ENCODE measurements at regions not wholly inside any gene's neighbourhood (a gene's known extent, or its start where the extent isn't known, plus 50 kb on each side); places are given as distances from the start of the nearest gene placed in this dataset.

- TF ChIP-seq ZNF317 (CRISPR knock-in tag; IDR thresholded peaks at IDR 0.05) (peak; percentile 50; the same call in 1 of the 2 replicates), ZNF713 (CRISPR knock-in tag; IDR thresholded peaks at IDR 0.05) (no peak), SIX1 (CRISPR knock-in tag; IDR thresholded peaks at IDR 0.05; ENCODE audit: borderline replicate concordance) (peak; percentile 35; the same call in 1 of the 2 replicates), IRF2 (CRISPR knock-in tag; IDR thresholded peaks at IDR 0.05) (peak; percentile 86), ZFP62 (CRISPR knock-in tag; IDR thresholded peaks at IDR 0.05) (no peak), ZNF468 (CRISPR knock-in tag; IDR thresholded peaks at IDR 0.05) (no peak), ZNF503 (CRISPR knock-in tag; IDR thresholded peaks at IDR 0.05) (peak; percentile 85), BCL6 (CRISPR knock-in tag; IDR thresholded peaks at IDR 0.05) (peak; percentile 80), ZNF512 (CRISPR knock-in tag; IDR thresholded peaks at IDR 0.05) (no peak), ZNF569 (CRISPR knock-in tag; IDR thresholded peaks at IDR 0.05; ENCODE audit: borderline replicate concordance) (0 out of 2 replicates have a peak, but pooled peaks have one; percentile 52), ZNF256 (CRISPR knock-in tag; conservative IDR thresholded peaks at IDR 0.05) (no peak), TEAD2 (CRISPR knock-in tag; IDR thresholded peaks at IDR 0.05) (no peak), ATAD3A (CRISPR knock-in tag; IDR thresholded peaks at IDR 0.05) (no peak), TAF1 (CRISPR knock-in tag; IDR thresholded peaks at IDR 0.05) (no peak), FOXO1 (CRISPR knock-in tag; IDR thresholded peaks at IDR 0.05) (peak; percentile 88; the same call in 1 of the 2 replicates), ERF (CRISPR knock-in tag; IDR thresholded peaks at IDR 0.05) (no peak; the same call in 1 of the 2 replicates), KAT8 (CRISPR knock-in tag; IDR thresholded peaks at IDR 0.05) (peak; percentile 73; the same call in 1 of the 2 replicates)
- TF ChIP-seq, protein P1, sequence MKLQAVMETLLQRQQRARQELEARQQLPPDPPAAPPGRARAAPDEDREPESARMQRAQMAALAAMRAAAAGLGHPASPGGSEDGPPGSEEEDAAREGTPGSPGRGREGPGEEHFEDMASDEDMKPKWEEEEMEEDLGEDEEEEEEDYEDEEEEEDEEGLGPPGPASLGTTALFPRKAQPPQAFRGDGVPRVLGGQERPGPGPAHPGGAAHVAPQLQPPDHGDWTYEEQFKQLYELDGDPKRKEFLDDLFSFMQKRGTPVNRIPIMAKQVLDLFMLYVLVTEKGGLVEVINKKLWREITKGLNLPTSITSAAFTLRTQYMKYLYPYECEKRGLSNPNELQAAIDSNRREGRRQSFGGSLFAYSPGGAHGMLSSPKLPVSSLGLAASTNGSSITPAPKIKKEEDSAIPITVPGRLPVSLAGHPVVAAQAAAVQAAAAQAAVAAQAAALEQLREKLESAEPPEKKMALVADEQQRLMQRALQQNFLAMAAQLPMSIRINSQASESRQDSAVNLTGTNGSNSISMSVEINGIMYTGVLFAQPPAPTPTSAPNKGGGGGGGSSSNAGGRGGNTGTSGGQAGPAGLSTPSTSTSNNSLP (IDR thresholded peaks at IDR 0.05; ENCODE audit: low read depth, low read length), result peak; percentile 58
- TF ChIP-seq, protein P2, sequence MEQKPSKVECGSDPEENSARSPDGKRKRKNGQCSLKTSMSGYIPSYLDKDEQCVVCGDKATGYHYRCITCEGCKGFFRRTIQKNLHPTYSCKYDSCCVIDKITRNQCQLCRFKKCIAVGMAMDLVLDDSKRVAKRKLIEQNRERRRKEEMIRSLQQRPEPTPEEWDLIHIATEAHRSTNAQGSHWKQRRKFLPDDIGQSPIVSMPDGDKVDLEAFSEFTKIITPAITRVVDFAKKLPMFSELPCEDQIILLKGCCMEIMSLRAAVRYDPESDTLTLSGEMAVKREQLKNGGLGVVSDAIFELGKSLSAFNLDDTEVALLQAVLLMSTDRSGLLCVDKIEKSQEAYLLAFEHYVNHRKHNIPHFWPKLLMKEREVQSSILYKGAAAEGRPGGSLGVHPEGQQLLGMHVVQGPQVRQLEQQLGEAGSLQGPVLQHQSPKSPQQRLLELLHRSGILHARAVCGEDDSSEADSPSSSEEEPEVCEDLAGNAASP (CRISPR knock-in tag; IDR thresholded peaks at IDR 0.05; ENCODE audit: borderline replicate concordance), result peak; percentile 78
Observed at GRCh38 chr6:144578385-144579350, 293.5 kb downstream of the UTRN start (continued).

Data from HepG2 (cell line).